Retinal pigment epithelial cell (primary cell): ENCODE measurements at regions not wholly inside any gene's neighbourhood (a gene's known extent, or its start where the extent isn't known, plus 50 kb on each side); places are given as distances from the start of the nearest gene placed in this dataset.

ENCODE experiments used
- DNase-seq: peaks from one replicate; pipeline ENCODE4 v3.0.0-alpha.2; 2010; ENCODE audit warnings: low read depth
- H3K4me3 ChIP-seq: 2 replicates; pipeline ENCODE4 v1.5.1; 2011; ENCODE audit warnings: mild to moderate bottlenecking, low read length, control low read depth, moderate library complexity
- CTCF ChIP-seq: conservative IDR thresholded peaks from 2 replicates; pipeline ENCODE4 v1.5.1; 2011; ENCODE audit warnings: low read depth, low read length, control low read depth, inconsistent platforms

GRCh38 chr6:104630955-104631354 is 228.8 kb downstream of the HACE1 start:
- TF ChIP-seq CTCF = no peak
- H3K4me3 ChIP-seq = no peak overlapping the region
- no peak for DNase-seq

- H3K4me3 ChIP-seq = no peak overlapping the region
- DNase-seq = no peak
- TF ChIP-seq CTCF = no peak
Measured at GRCh38 chr6:104630522-104630921, 229.2 kb downstream of the HACE1 start.

- TF ChIP-seq CTCF = no peak
- no peak for DNase-seq
Measured at GRCh38 chr6:104629826-104630225, 229.9 kb downstream of the HACE1 start.

GRCh38 chr6:104625536-104625935 is 234.2 kb downstream of the HACE1 start:
- peak; percentile 98 for DNase-seq
- H3K4me3 ChIP-seq = no peak overlapping the region
- no peak for TF ChIP-seq CTCF

More at GRCh38 chr6:104629826-104630225, 229.9 kb downstream of the HACE1 start:
- no peak overlapping the region for H3K4me3 ChIP-seq

- TF ChIP-seq CTCF = peak; percentile 25
- peak; percentile 39 for DNase-seq
- no peak overlapping the region for H3K4me3 ChIP-seq
Measured at GRCh38 chr6:104623052-104623690, 236.5 kb downstream of the HACE1 start.

- H3K4me3 ChIP-seq = no peak overlapping the region
- TF ChIP-seq CTCF = no peak
- DNase-seq = no peak
Measured at GRCh38 chr6:104621396-104621795, 238.3 kb downstream of the HACE1 start.

GRCh38 chr6:104617591-104617990 is 242.1 kb downstream of the HACE1 start:
- no peak for TF ChIP-seq CTCF
- no peak overlapping the region for H3K4me3 ChIP-seq
- DNase-seq = no peak
